ENCODE measurements at regions not wholly inside any gene's neighbourhood (a gene's known extent, or its start where the extent isn't known, plus 50 kb on each side); places are given as distances from the start of the nearest gene placed in this dataset.

GRCh38 chr22:47324435-47324990, 562.1 kb downstream of the TBC1D22A start:
- WGBS, 2 experiments (ENCODE audit: low coverage in 1 of 2, low lambda C conversion rate in 2 of 2, missing lambda C conversion rate in 2 of 2) = 45 to 48% methylated on average over 10 of the region's 10 CpGs
- Histone ChIP-seq H3K27me3 (replicated peaks; ENCODE audit: insufficient read depth) (peaks cover 14% of the 10 kb centered on the region), H3K9ac (no peak overlapping the region), H3K4me2 (ENCODE audit: unreplicated experiment) (no peak overlapping the region), H3K9me2 (ENCODE audit: insufficient read depth) (no peaks in the 10 kb centered on the region), H4K20me1 (ENCODE audit: insufficient read depth) (no peaks in the 10 kb centered on the region), H3K4me1 (ENCODE audit: insufficient read depth) (peaks cover 12% of the 10 kb centered on the region), H3K27ac (no peak overlapping the region), H3K4me3 (no peak overlapping the region), H3K36me3 (ENCODE audit: low read depth) (no peaks in the 10 kb centered on the region), H2AFZ (no peak overlapping the region), H3K9me3 (ENCODE audit: low read depth) (peaks cover 4% of the 10 kb centered on the region), H3K79me2 (ENCODE audit: insufficient read depth) (no peaks in the 10 kb centered on the region), H3F3A (ENCODE audit: insufficient read depth) (peaks cover 5% of the 10 kb centered on the region)
- in situ Hi-C loops (cut with MboI) = no loop called here
- DNase-seq = no peak
- TF ChIP-seq EZH2 (IDR thresholded peaks at IDR 0.05; ENCODE audit: insufficient read depth, poor library complexity, severe bottlenecking) = no peak
- no peak for TF ChIP-seq EZH2phosphoT487 (IDR thresholded peaks at IDR 0.05; ENCODE audit: insufficient read depth, low read depth)

GRCh38 chr22:47323518-47323917, 561.1 kb downstream of the TBC1D22A start:
- Histone ChIP-seq H3K9me2 (ENCODE audit: insufficient read depth) (no peaks in the 10 kb centered on the region), H3K4me2 (ENCODE audit: unreplicated experiment) (no peak overlapping the region), H3K27ac (no peak overlapping the region), H3K9ac (no peak overlapping the region), H2AFZ (no peak overlapping the region), H3F3A (ENCODE audit: insufficient read depth) (no peaks in the 10 kb centered on the region), H3K79me2 (ENCODE audit: insufficient read depth) (no peaks in the 10 kb centered on the region), H3K4me1 (ENCODE audit: insufficient read depth) (peaks cover 2% of the 10 kb centered on the region), H3K36me3 (ENCODE audit: low read depth) (no peaks in the 10 kb centered on the region), H3K27me3 (replicated peaks; ENCODE audit: insufficient read depth) (peaks cover 14% of the 10 kb centered on the region), H4K20me1 (ENCODE audit: insufficient read depth) (no peaks in the 10 kb centered on the region), H3K4me3 (no peak overlapping the region), H3K9me3 (ENCODE audit: low read depth) (peaks cover 4% of the 10 kb centered on the region)
- no peak for DNase-seq
- 73 to 81% methylated on average over 6 of the region's 6 CpGs for WGBS, 2 experiments (ENCODE audit: low coverage in 1 of 2, low lambda C conversion rate in 2 of 2, missing lambda C conversion rate in 2 of 2)
- in situ Hi-C loops (cut with MboI) = no loop called here
- TF ChIP-seq EZH2 (IDR thresholded peaks at IDR 0.05; ENCODE audit: insufficient read depth, poor library complexity, severe bottlenecking) = no peak
- no peak for TF ChIP-seq EZH2phosphoT487 (IDR thresholded peaks at IDR 0.05; ENCODE audit: insufficient read depth, low read depth)

- Histone ChIP-seq H3K27me3 (replicated peaks; ENCODE audit: insufficient read depth) (peaks cover 14% of the 10 kb centered on the region), H2AFZ (no peak overlapping the region), H3K9me2 (ENCODE audit: insufficient read depth) (no peaks in the 10 kb centered on the region), H3K79me2 (ENCODE audit: insufficient read depth) (no peaks in the 10 kb centered on the region), H3K4me3 (no peak overlapping the region), H4K20me1 (ENCODE audit: insufficient read depth) (no peaks in the 10 kb centered on the region), H3F3A (ENCODE audit: insufficient read depth) (no peaks in the 10 kb centered on the region), H3K4me2 (ENCODE audit: unreplicated experiment) (no peak overlapping the region), H3K27ac (no peak overlapping the region), H3K4me1 (ENCODE audit: insufficient read depth) (no peaks in the 10 kb centered on the region), H3K9me3 (ENCODE audit: low read depth) (peaks cover 4% of the 10 kb centered on the region), H3K36me3 (ENCODE audit: low read depth) (no peaks in the 10 kb centered on the region), H3K9ac (no peak overlapping the region)
- TF ChIP-seq EZH2 (IDR thresholded peaks at IDR 0.05; ENCODE audit: insufficient read depth, poor library complexity, severe bottlenecking) = no peak
- no peak for TF ChIP-seq EZH2phosphoT487 (IDR thresholded peaks at IDR 0.05; ENCODE audit: insufficient read depth, low read depth)
- peak; percentile 10 for DNase-seq
- in situ Hi-C loops (cut with MboI) = no loop called here
- WGBS, 2 experiments (ENCODE audit: low coverage in 1 of 2, low lambda C conversion rate in 2 of 2, missing lambda C conversion rate in 2 of 2) = 55 to 60% methylated on average over 7 of the region's 7 CpGs
Measured at GRCh38 chr22:47322854-47323253, 560.4 kb downstream of the TBC1D22A start.

GRCh38 chr22:47320560-47320959, 558.1 kb downstream of the TBC1D22A start:
- Histone ChIP-seq H3K4me3 (no peak overlapping the region), H3F3A (ENCODE audit: insufficient read depth) (no peaks in the 10 kb centered on the region), H3K79me2 (ENCODE audit: insufficient read depth) (no peaks in the 10 kb centered on the region), H3K36me3 (ENCODE audit: low read depth) (no peaks in the 10 kb centered on the region), H3K4me1 (ENCODE audit: insufficient read depth) (no peaks in the 10 kb centered on the region), H3K27me3 (replicated peaks; ENCODE audit: insufficient read depth) (peaks cover 14% of the 10 kb centered on the region), H4K20me1 (ENCODE audit: insufficient read depth) (no peaks in the 10 kb centered on the region), H3K27ac (no peak overlapping the region), H3K9me3 (ENCODE audit: low read depth) (peaks cover 4% of the 10 kb centered on the region), H2AFZ (no peak overlapping the region), H3K9ac (no peak overlapping the region), H3K4me2 (ENCODE audit: unreplicated experiment) (no peak overlapping the region), H3K9me2 (ENCODE audit: insufficient read depth) (no peaks in the 10 kb centered on the region)
- in situ Hi-C loops (cut with MboI) = no loop called here
- TF ChIP-seq EZH2 (IDR thresholded peaks at IDR 0.05; ENCODE audit: insufficient read depth, poor library complexity, severe bottlenecking) (no peak), EZH2phosphoT487 (IDR thresholded peaks at IDR 0.05; ENCODE audit: insufficient read depth, low read depth) (no peak)
- DNase-seq = no peak
- WGBS, 2 experiments (ENCODE audit: low coverage in 1 of 2, low lambda C conversion rate in 2 of 2, missing lambda C conversion rate in 2 of 2) = 46 to 47% methylated on average over 1 of the region's 1 CpG
